Esophagus muscularis mucosa (tissue), 4 donors: ENCODE measurements at regions not wholly inside any gene's neighbourhood (a gene's known extent, or its start where the extent isn't known, plus 50 kb on each side); places are given as distances from the start of the nearest gene placed in this dataset.

Experiments
- CTCF ChIP-seq, 3 experiments: fragments of 200-600 bp in 2 of 3; fragments of 450-650 bp in 1 of 3; sonication (generic) in 2 of 3; IDR thresholded peaks; one replicate each; pipeline ENCODE4 v1.5.1; 2017 to 2019; ENCODE audit warnings: antibody characterized with exemption in 3 of 3, mild to moderate bottlenecking in 2 of 3, moderate library complexity in 1 of 3
- EP300 ChIP-seq: sonication (generic); formaldehyde crosslinking; IDR thresholded peaks from one replicate; pipeline ENCODE4 v1.6.1; 2017; ENCODE audit warnings: antibody characterized with exemption
- POLR2A ChIP-seq: fragments of 450-650 bp; IDR thresholded peaks from one replicate; pipeline ENCODE4 v1.6.1; 2017; ENCODE audit warnings: antibody characterized with exemption, moderate library complexity, mild to moderate bottlenecking, low read depth
- POLR2AphosphoS5 ChIP-seq, 2 donors: sonication (generic); formaldehyde crosslinking; IDR thresholded peaks; one replicate each; pipeline ENCODE4 v1.6.1; 2017; ENCODE audit warnings: antibody characterized with exemption in 2 of 2

- no peak for TF ChIP-seq CTCF (IDR thresholded peaks at IDR 0.05)
- TF ChIP-seq POLR2AphosphoS5 (IDR thresholded peaks at IDR 0.05): no peak
- no peak for TF ChIP-seq POLR2A
- no peak for TF ChIP-seq EP300
These were observed 336.2 kb downstream of the SLC7A11 start for GRCh38 chr4:137905930-137906329.
